Kidney (tissue), 13 donors: ENCODE measurements at regions not wholly inside any gene's neighbourhood (a gene's known extent, or its start where the extent isn't known, plus 50 kb on each side); places are given as distances from the start of the nearest gene placed in this dataset.

Source experiments
- DNase-seq, 5 donors: peaks; one replicate each; pipeline ENCODE4 v3.0.0-alpha.2; 2013 to 2020
- FAIRE-seq: peaks from 2 replicates; lab custom pipeline; 2012; peaks lifted over from hg19 to GRCh38; lab: Jason Lieb, UNC
- H3K27ac ChIP-seq, 2 donors: one replicate each; pipeline ENCODE4 v1.7.0; 2013; ENCODE audit warnings: low read depth in 2 of 2, low read length in 2 of 2, inconsistent platforms in 1 of 2
- H3K27me3 ChIP-seq: one replicate; pipeline ENCODE4 v1.7.1; 2013; ENCODE audit warnings: low read length, inconsistent platforms; ENCODE audit not compliant: control insufficient read depth, insufficient read depth
- H3K36me3 ChIP-seq, 3 donors: one replicate each; pipeline versions ENCODE4 v1.7.0 to v1.7.1; 2013; ENCODE audit warnings: low read length in 3 of 3, control low read depth in 1 of 3, inconsistent platforms in 1 of 3; ENCODE audit not compliant: insufficient read depth in 3 of 3, control insufficient read depth in 2 of 3
- H3K4me1 ChIP-seq, 3 donors: one replicate each; pipeline versions ENCODE4 v1.7.0 to v1.7.1; 2013; ENCODE audit warnings: low read length in 3 of 3, inconsistent platforms in 1 of 3, low read depth in 1 of 3; ENCODE audit not compliant: control insufficient read depth in 2 of 3, insufficient read depth in 2 of 3
- H3K4me3 ChIP-seq, 3 donors: one replicate each; pipeline versions ENCODE4 v1.7.0 to v1.8.1; 2013; ENCODE audit warnings: low read length in 3 of 3, control low read depth in 1 of 3, inconsistent platforms in 1 of 3
- H3K9ac ChIP-seq, 3 donors: one replicate each; pipeline versions ENCODE4 v1.7.0 to v1.7.1; 2013; ENCODE audit warnings: low read length in 3 of 3, control low read depth in 1 of 3, inconsistent platforms in 1 of 3
- H3K9me3 ChIP-seq, 3 donors: one replicate each; pipeline versions ENCODE4 v1.7.0 to v1.7.1; 2013; ENCODE audit warnings: low read length in 3 of 3, control low read depth in 1 of 3, inconsistent platforms in 1 of 3; ENCODE audit not compliant: control insufficient read depth in 2 of 3, insufficient read depth in 1 of 3
- intact Hi-C: fragments of 100-400 bp; cut with DNase I; formaldehyde crosslinking; loops from one replicate; pipeline ENCODE4 v1.11.1; 2022
- TF ChIP-seq, protein P1 (sequence below): IDR thresholded peaks from 3 replicates; pipeline ENCODE4 v1.5.1; 2012; ENCODE audit warnings: mild to moderate bottlenecking, moderate library complexity, borderline replicate concordance; ENCODE audit not compliant: insufficient read depth; ENCODE audit errors: extremely low read depth
- donor health status: control.
- donor health status: control.
- donor health status: control.
- donor health status: control.
- donor health status: control.
- donor health status: DM: yes; HTN: yes; CAD: no.
- donor health status: Normal renal cell carcinoma (clear cell type).

DNA sequence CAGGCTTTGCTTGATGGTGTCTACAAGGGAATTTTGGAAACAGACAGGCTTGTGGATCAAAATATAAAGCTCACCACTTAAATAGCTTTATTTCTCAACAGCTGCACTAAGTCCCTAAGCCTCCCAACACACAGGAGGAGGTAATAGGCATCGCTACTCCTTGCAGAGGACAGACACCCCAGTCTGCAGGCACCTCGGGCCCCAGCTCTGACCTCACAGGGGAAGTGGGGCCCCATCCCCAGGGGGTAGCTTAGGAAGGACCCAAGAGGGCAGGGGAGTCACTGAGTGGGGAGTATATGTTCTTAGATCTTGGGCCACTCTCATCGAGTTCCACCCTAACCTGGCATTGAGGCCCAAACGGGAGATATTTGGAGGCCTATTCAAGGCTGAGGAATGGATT lies 66.7 kb upstream of the XPA start:
- H3K36me3 ChIP-seq: no peaks in the 10 kb centered on the region
- DNase-seq (no peak), FAIRE-seq (no peak)
- TF ChIP-seq, protein P1, sequence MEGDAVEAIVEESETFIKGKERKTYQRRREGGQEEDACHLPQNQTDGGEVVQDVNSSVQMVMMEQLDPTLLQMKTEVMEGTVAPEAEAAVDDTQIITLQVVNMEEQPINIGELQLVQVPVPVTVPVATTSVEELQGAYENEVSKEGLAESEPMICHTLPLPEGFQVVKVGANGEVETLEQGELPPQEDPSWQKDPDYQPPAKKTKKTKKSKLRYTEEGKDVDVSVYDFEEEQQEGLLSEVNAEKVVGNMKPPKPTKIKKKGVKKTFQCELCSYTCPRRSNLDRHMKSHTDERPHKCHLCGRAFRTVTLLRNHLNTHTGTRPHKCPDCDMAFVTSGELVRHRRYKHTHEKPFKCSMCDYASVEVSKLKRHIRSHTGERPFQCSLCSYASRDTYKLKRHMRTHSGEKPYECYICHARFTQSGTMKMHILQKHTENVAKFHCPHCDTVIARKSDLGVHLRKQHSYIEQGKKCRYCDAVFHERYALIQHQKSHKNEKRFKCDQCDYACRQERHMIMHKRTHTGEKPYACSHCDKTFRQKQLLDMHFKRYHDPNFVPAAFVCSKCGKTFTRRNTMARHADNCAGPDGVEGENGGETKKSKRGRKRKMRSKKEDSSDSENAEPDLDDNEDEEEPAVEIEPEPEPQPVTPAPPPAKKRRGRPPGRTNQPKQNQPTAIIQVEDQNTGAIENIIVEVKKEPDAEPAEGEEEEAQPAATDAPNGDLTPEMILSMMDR: no peak
- no peaks in the 10 kb centered on the region for H3K4me1 ChIP-seq
- H3K4me3 ChIP-seq: no peak overlapping the region
- H3K9ac ChIP-seq: no peak overlapping the region
- H3K9me3 ChIP-seq: no peaks in the 10 kb centered on the region
- no peaks in the 10 kb centered on the region for H3K27me3 ChIP-seq
- no peak overlapping the region for H3K27ac ChIP-seq
- intact Hi-C loops: no loop called here

DNA sequence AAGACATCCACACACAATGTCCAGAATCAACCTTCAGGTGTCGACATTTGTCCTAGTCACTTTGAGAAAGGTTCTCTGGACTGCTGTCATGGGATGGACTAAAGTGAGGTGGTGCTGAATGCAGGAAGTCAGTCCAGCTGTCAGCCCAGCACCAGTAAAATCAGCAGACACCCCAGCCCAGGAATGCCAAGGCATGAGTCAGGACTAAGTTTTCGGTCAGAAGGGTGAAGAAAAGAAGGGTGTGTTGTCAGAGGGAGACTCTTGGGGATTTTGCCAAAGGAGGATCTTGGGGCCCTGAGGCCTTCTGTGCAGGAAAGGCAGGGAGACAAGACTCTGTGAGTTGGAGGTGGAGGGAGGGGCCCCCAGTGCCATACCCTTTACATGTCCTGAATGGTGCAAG lies 69.0 kb upstream of the XPA start:
- Histone ChIP-seq H3K27me3 (no peaks in the 10 kb centered on the region), H3K4me1 (no peaks in the 10 kb centered on the region), H3K4me3 (no peak overlapping the region), H3K27ac (no peak overlapping the region), H3K9ac (no peak overlapping the region), H3K9me3 (no peaks in the 10 kb centered on the region), H3K36me3 (no peaks in the 10 kb centered on the region)
- DNase-seq (no peak), FAIRE-seq (no peak)
- TF ChIP-seq, protein P1: no peak
- intact Hi-C loops: no loop called here

DNA sequence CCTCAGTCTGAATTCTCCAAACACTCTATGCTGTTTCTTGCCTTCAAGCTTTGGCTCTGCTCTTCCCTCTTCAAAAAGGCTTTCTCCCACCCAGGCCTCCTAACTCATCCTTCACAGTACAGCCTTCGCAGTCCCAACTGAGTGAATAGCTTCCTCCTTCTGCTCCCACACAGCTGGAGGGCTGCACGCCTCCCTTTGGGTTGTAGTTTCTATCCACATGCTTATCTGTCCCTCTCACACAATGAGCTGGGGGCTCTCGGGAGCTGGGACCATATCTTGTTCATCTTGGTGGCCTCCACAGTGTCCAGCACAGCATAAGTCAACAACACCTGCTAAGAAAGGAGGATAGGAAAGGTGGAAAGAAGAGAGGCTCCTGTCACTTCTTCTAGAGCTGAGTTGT lies 69.5 kb upstream of the XPA start:
- FAIRE-seq (no peak), DNase-seq (no peak)
- Histone ChIP-seq H3K27ac (no peak overlapping the region), H3K9me3 (no peaks in the 10 kb centered on the region), H3K27me3 (no peaks in the 10 kb centered on the region), H3K36me3 (no peaks in the 10 kb centered on the region), H3K4me3 (no peak overlapping the region), H3K4me1 (no peaks in the 10 kb centered on the region), H3K9ac (no peak overlapping the region)
- intact Hi-C loops: no loop called here
- TF ChIP-seq, protein P1: no peak

DNA sequence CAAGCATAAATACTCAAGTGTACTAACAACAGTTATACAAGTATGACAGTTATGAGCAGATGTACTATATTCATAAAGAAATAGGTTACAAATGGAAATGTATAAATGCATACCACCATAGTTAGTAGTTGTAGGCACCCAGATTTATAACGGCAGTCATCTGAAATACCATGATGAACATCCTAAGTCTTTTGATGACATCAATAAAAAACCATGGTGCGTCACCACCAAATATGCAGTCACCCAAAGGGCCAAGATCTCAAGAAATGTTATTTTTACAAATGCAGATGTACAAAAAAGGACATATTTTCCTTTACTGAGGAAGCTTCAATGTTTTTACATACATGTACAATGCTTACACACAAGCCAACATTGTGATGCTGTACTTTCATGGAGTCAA lies 70.8 kb upstream of the XPA start:
- Histone ChIP-seq H3K9ac (no peak overlapping the region), H3K27ac (no peak overlapping the region), H3K9me3 (no peaks in the 10 kb centered on the region), H3K36me3 (no peaks in the 10 kb centered on the region), H3K4me1 (no peaks in the 10 kb centered on the region), H3K4me3 (no peak overlapping the region), H3K27me3 (no peaks in the 10 kb centered on the region)
- no peak for DNase-seq
- no peak for FAIRE-seq
- intact Hi-C loops: no loop called here
- TF ChIP-seq, protein P1: no peak
